ENCODE measurements at regions not wholly inside any gene's neighbourhood (a gene's known extent, or its start where the extent isn't known, plus 50 kb on each side); places are given as distances from the start of the nearest gene placed in this dataset.

- no TSS peak for BruUV-seq (replicated peaks)
- in situ Hi-C loops (cut with HindIII; ENCODE audit: low pct_unique_long_range_greater_than_20kb, low sequenced_read_pairs): no loop called here
- POLR2A ChIA-PET: no interaction called here
- H3K4me1 ChIP-seq (ENCODE audit: control insufficient read depth, insufficient read depth, low read length): no peaks in the 10 kb centered on the region
- CTCF ChIA-PET: no interaction called here
- intact Hi-C loops (cut with micrococcal nuclease; ENCODE audit: unreplicated experiment): no loop called here
- no peak overlapping the region for H3K4me3 ChIP-seq (ENCODE audit: low read depth in 2 of 2, low read length in 2 of 2)
- H3K27ac ChIP-seq (ENCODE audit: low read length): no peak overlapping the region
- H3K27me3 ChIP-seq (ENCODE audit: control insufficient read depth, insufficient read depth, low read length): no peaks in the 10 kb centered on the region
- TF ChIP-seq TCF7L2 (IDR thresholded peaks at IDR 0.05; ENCODE audit: low read depth, low read length): no peak
- no peak for TF ChIP-seq POLR2AphosphoS5 (IDR thresholded peaks at IDR 0.05; ENCODE audit: low read depth, low read length)
- H3K9me3 ChIP-seq (ENCODE audit: control insufficient read depth, insufficient read depth, low read depth, low read length): no peaks in the 10 kb centered on the region
- DNase-seq (ENCODE audit: low read depth, low spot score) (no peak), ATAC-seq (no peak)
- no peaks in the 10 kb centered on the region for H3K36me3 ChIP-seq (ENCODE audit: control insufficient read depth, insufficient read depth, low read length)
Measured at GRCh38 chr2:208545403-208546042, 138.9 kb downstream of the PTH2R start.

GRCh38 chr2:208546107-208546506 lies 139.5 kb downstream of the PTH2R start:
- Histone ChIP-seq H3K9me3 (ENCODE audit: control insufficient read depth, insufficient read depth, low read depth, low read length) (no peaks in the 10 kb centered on the region), H3K27me3 (ENCODE audit: control insufficient read depth, insufficient read depth, low read length) (no peaks in the 10 kb centered on the region), H3K4me3 (ENCODE audit: low read depth in 2 of 2, low read length in 2 of 2) (no peak overlapping the region), H3K36me3 (ENCODE audit: control insufficient read depth, insufficient read depth, low read length) (no peaks in the 10 kb centered on the region), H3K4me1 (ENCODE audit: control insufficient read depth, insufficient read depth, low read length) (no peaks in the 10 kb centered on the region), H3K27ac (ENCODE audit: low read length) (no peak overlapping the region)
- CTCF ChIA-PET: no interaction called here
- DNase-seq (ENCODE audit: low read depth, low spot score) (no peak), ATAC-seq (no peak)
- BruUV-seq (replicated peaks): no TSS peak
- TF ChIP-seq POLR2AphosphoS5 (IDR thresholded peaks at IDR 0.05; ENCODE audit: low read depth, low read length) (no peak), SIN3A (IDR thresholded peaks at IDR 0.05; ENCODE audit: borderline replicate concordance, insufficient read depth, low read depth, low read length) (no peak), TCF7L2 (IDR thresholded peaks at IDR 0.05; ENCODE audit: low read depth, low read length) (no peak), CTCF (IDR thresholded peaks at IDR 0.05) (no peak), REST (IDR thresholded peaks at IDR 0.05; ENCODE audit: insufficient read depth in 1 of 2, low read depth in 2 of 2, low read length in 1 of 2) (no peak)
- in situ Hi-C loops (cut with HindIII; ENCODE audit: low pct_unique_long_range_greater_than_20kb, low sequenced_read_pairs): no loop called here
- intact Hi-C loops (cut with micrococcal nuclease; ENCODE audit: unreplicated experiment): no loop called here
- POLR2A ChIA-PET: no interaction called here

GRCh38 chr2:208546860-208547650 lies 140.5 kb downstream of the PTH2R start:
- H3K4me3 ChIP-seq (ENCODE audit: low read depth in 2 of 2, low read length in 2 of 2): no peak overlapping the region
- H3K27me3 ChIP-seq (ENCODE audit: control insufficient read depth, insufficient read depth, low read length): no peaks in the 10 kb centered on the region
- no TSS peak for BruUV-seq (replicated peaks)
- POLR2A ChIA-PET: no interaction called here
- no peaks in the 10 kb centered on the region for H3K4me1 ChIP-seq (ENCODE audit: control insufficient read depth, insufficient read depth, low read length)
- no peak overlapping the region for H3K27ac ChIP-seq (ENCODE audit: low read length)
- CTCF ChIA-PET: no interaction called here
- TF ChIP-seq POLR2AphosphoS5 (IDR thresholded peaks at IDR 0.05; ENCODE audit: low read depth, low read length): no peak
- no peak for TF ChIP-seq TCF7L2 (IDR thresholded peaks at IDR 0.05; ENCODE audit: low read depth, low read length)
- no peak for TF ChIP-seq REST (IDR thresholded peaks at IDR 0.05; ENCODE audit: insufficient read depth in 1 of 2, low read depth in 2 of 2, low read length in 1 of 2)
- no peak for TF ChIP-seq SIN3A (IDR thresholded peaks at IDR 0.05; ENCODE audit: borderline replicate concordance, insufficient read depth, low read depth, low read length)
- TF ChIP-seq CTCF (IDR thresholded peaks at IDR 0.05): no peak
- in situ Hi-C loops (cut with HindIII; ENCODE audit: low pct_unique_long_range_greater_than_20kb, low sequenced_read_pairs): no loop called here
- intact Hi-C loops (cut with micrococcal nuclease; ENCODE audit: unreplicated experiment): no loop called here
- no peak for ATAC-seq
- H3K9me3 ChIP-seq (ENCODE audit: control insufficient read depth, insufficient read depth, low read depth, low read length): no peaks in the 10 kb centered on the region
- DNase-seq (ENCODE audit: low read depth, low spot score): no peak
- no peaks in the 10 kb centered on the region for H3K36me3 ChIP-seq (ENCODE audit: control insufficient read depth, insufficient read depth, low read length)
